ENCODE measurements at regions not wholly inside any gene's neighbourhood (a gene's known extent, or its start where the extent isn't known, plus 50 kb on each side); places are given as distances from the start of the nearest gene placed in this dataset.

DNA sequence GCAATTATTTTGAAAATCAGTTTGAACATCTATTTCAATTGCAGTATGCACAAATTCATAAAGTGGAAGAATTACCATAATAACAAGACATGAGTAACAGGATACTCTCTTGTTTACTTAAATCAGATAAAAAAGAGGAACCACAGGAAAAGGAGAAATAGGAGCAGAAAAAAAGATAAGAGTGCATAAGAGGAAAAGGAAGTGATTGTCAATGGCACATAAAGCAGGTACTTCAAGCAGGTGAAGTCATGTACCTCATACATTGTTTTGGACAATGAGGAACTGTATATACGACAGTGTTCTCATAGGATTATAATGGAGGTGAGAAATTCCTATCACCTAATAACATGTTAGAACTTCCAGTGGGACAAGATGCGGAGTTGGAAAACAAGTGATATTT is 334.5 kb upstream of the PCDH7 start (continued):
- TF ChIP-seq, protein P1, sequence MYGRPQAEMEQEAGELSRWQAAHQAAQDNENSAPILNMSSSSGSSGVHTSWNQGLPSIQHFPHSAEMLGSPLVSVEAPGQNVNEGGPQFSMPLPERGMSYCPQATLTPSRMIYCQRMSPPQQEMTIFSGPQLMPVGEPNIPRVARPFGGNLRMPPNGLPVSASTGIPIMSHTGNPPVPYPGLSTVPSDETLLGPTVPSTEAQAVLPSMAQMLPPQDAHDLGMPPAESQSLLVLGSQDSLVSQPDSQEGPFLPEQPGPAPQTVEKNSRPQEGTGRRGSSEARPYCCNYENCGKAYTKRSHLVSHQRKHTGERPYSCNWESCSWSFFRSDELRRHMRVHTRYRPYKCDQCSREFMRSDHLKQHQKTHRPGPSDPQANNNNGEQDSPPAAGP (tag by site-specific recombination; IDR thresholded peaks at IDR 0.05), result no peak
- TF ChIP-seq ZNF791 (tag by site-specific recombination; IDR thresholded peaks at IDR 0.05) (no peak), SP2 (tag by site-specific recombination; IDR thresholded peaks at IDR 0.05) (no peak), ZBTB21 (tag by site-specific recombination; IDR thresholded peaks at IDR 0.05) (no peak)

DNA sequence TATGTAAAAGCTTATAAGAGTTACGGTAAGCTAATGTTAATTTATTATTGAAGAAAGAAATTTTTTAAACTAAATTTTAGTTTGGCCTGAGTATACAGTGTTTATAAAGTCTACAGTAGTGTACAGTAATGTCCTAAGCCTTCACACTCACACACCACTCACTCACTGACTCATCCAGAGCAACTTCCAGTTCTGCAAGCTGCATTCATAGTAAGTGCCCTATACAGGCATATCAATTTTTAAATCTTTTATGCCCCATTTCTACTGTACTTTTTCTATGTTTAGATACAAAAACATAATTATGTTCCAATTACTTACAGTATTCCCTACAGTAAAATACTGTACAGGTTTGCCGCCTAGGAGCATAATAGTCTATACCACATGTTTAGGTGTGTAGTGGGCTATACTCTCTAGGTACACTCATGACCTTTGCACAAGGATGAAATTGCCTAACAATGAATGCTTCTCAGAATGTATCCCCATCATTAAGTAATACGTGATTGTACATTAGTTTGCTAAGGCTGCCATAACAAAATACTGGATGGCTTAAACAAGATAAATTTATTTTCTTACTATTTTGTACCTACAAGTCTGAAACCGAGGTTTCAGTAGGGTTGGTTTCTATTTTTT is 333.8 kb upstream of the PCDH7 start:
- ChIA-PET POLR2A (no interaction called here), CTCF (no interaction called here)
- H3K27ac ChIP-seq (ENCODE audit: extremely low read depth, low read depth, low read length), result no peak overlapping the region
- no peaks in the 10 kb centered on the region for H3K4me1 ChIP-seq (ENCODE audit: control insufficient read depth, insufficient read depth, low read length)
- TF ChIP-seq ZNF707 (tag by site-specific recombination; IDR thresholded peaks at IDR 0.05), result no peak
- no peak for TF ChIP-seq HOXD13 (CRISPR knock-in tag; IDR thresholded peaks at IDR 0.05; ENCODE audit: borderline replicate concordance)
- TF ChIP-seq ZNF239 (tag by site-specific recombination; IDR thresholded peaks at IDR 0.05), result no peak
- no peak for TF ChIP-seq ZFP37 (tag by site-specific recombination; IDR thresholded peaks at IDR 0.05)
- TF ChIP-seq, protein P2, sequence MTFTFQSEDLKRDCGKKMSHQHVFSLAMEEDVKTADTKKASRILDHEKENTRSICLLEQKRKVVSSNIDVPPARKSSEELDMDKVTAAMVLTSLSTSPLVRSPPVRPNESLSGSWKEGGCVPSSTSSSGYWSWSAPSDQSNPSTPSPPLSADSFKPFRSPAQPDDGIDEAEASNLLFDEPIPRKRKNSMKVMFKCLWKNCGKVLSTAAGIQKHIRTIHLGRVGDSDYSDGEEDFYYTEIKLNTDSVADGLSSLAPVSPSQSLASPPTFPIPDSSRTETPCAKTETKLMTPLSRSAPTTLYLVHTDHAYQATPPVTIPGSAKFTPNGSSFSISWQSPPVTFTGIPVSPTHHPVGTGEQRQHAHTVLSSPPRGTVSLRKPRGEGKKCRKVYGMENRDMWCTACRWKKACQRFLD (tag by site-specific recombination; IDR thresholded peaks at IDR 0.05), result no peak
- no peak for TF ChIP-seq ZNF341 (tag by site-specific recombination; IDR thresholded peaks at IDR 0.05; ENCODE audit: low read depth)
- no peak for TF ChIP-seq HOXC10 (CRISPR knock-in tag; IDR thresholded peaks at IDR 0.05)
- TF ChIP-seq ZNF621 (tag by site-specific recombination; IDR thresholded peaks at IDR 0.05), result no peak
- TF ChIP-seq, protein P3, sequence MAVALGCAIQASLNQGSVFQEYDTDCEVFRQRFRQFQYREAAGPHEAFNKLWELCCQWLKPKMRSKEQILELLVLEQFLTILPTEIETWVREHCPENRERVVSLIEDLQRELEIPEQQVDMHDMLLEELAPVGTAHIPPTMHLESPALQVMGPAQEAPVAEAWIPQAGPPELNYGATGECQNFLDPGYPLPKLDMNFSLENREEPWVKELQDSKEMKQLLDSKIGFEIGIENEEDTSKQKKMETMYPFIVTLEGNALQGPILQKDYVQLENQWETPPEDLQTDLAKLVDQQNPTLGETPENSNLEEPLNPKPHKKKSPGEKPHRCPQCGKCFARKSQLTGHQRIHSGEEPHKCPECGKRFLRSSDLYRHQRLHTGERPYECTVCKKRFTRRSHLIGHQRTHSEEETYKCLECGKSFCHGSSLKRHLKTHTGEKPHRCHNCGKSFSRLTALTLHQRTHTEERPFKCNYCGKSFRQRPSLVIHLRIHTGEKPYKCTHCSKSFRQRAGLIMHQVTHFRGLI (tag by site-specific recombination; IDR thresholded peaks at IDR 0.05), result no peak
- TF ChIP-seq ZNF768 (tag by site-specific recombination; IDR thresholded peaks at IDR 0.05), result no peak
- TF ChIP-seq ZSCAN30 (tag by site-specific recombination; IDR thresholded peaks at IDR 0.05), result no peak
- TF ChIP-seq GLI2 (tag by site-specific recombination; IDR thresholded peaks at IDR 0.05; ENCODE audit: borderline replicate concordance, low read depth), result no peak
- TF ChIP-seq ZNF211 (tag by site-specific recombination; IDR thresholded peaks at IDR 0.05; ENCODE audit: low read depth), result no peak
- no peak for TF ChIP-seq ZNF654 (tag by site-specific recombination; IDR thresholded peaks at IDR 0.05; ENCODE audit: low read depth)
- no peaks in the 10 kb centered on the region for H3K36me3 ChIP-seq (ENCODE audit: control insufficient read depth in 2 of 2, insufficient read depth in 1 of 2, low read length in 2 of 2)
- no peak overlapping the region for H3K4me3 ChIP-seq (ENCODE audit: low read depth, low read length)
- H3K9me3 ChIP-seq (ENCODE audit: control insufficient read depth, insufficient read depth, low read depth, low read length), result no peaks in the 10 kb centered on the region

DNA sequence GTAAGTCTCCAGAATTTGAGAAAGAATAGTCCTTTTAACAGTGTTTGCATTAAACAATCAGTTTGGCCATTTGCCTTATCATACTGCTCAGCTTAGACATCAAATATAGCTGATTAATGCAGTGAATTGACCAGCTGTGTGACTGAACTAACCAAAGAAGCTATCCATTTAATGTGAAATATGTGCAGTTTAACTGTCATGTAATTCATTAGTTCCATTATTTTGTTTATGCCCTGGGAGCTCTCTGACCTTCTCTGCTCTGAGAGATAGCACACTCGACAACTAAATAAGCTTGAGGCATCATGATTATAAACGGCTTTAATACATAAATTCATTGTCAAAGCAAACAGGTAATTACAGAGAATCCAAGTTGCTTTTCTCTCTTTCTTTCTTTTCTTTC is 324.3 kb upstream of the PCDH7 start:
- POLR2A ChIA-PET, result no interaction called here
- no peak overlapping the region for H3K27ac ChIP-seq (ENCODE audit: extremely low read depth, low read depth, low read length)
- TF ChIP-seq ZNF19 (tag by site-specific recombination; IDR thresholded peaks at IDR 0.05; ENCODE audit: low read depth) (no peak), HOXC10 (CRISPR knock-in tag; IDR thresholded peaks at IDR 0.05) (no peak), ZNF132 (tag by site-specific recombination; IDR thresholded peaks at IDR 0.05; ENCODE audit: borderline replicate concordance) (no peak), GLIS2 (tag by site-specific recombination; IDR thresholded peaks at IDR 0.05) (no peak)
- TF ChIP-seq, protein P4, sequence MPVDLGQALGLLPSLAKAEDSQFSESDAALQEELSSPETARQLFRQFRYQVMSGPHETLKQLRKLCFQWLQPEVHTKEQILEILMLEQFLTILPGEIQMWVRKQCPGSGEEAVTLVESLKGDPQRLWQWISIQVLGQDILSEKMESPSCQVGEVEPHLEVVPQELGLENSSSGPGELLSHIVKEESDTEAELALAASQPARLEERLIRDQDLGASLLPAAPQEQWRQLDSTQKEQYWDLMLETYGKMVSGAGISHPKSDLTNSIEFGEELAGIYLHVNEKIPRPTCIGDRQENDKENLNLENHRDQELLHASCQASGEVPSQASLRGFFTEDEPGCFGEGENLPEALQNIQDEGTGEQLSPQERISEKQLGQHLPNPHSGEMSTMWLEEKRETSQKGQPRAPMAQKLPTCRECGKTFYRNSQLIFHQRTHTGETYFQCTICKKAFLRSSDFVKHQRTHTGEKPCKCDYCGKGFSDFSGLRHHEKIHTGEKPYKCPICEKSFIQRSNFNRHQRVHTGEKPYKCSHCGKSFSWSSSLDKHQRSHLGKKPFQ (tag by site-specific recombination; IDR thresholded peaks at IDR 0.05), result no peak
- no peaks in the 10 kb centered on the region for H3K9me3 ChIP-seq (ENCODE audit: control insufficient read depth, insufficient read depth, low read depth, low read length)
- no peaks in the 10 kb centered on the region for H3K4me1 ChIP-seq (ENCODE audit: control insufficient read depth, insufficient read depth, low read length)
- CTCF ChIA-PET, result no interaction called here
- no peak overlapping the region for H3K4me3 ChIP-seq (ENCODE audit: low read depth, low read length)
- H3K36me3 ChIP-seq (ENCODE audit: control insufficient read depth in 2 of 2, insufficient read depth in 1 of 2, low read length in 2 of 2), result no peaks in the 10 kb centered on the region
